Activated T-cell treated with anti-CD3 and anti-CD28 coated beads for 24 hours (primary cell): ENCODE measurements at regions not wholly inside any gene's neighbourhood (a gene's known extent, or its start where the extent isn't known, plus 50 kb on each side); places are given as distances from the start of the nearest gene placed in this dataset.
"Not testable (repeated sequence)": the region's sequence is repeated elsewhere in the genome, so short reads cannot be mapped to it uniquely, and the experiment has no call there.

Source experiments
- DNase-seq: peaks from one replicate; pipeline ENCODE4 v3.0.0-alpha.2; 2020; ENCODE audit warnings: low read depth

- DNase-seq, result no peak
Observed at GRCh38 chr13:88417801-88418200, 746.6 kb downstream of the SLITRK5 start.

DNA sequence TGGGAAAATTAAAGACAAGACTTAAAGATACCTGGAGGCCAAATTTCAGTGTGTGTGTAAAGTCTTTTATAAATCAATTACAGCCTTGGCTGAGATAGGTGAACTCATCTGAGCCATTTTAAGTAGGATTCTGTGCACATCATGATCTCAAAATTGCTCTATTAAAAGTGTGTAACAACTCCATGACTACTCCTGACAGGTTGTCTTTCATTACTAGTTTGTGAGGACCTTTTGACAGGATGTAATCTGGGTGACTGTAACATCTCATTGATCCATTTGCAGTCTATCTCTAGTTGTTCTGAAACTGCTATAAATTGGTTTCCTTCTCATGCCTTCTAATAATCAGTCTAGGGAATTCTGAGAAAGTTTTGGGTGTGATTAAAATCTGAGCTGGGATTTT is 753.3 kb downstream of the SLITRK5 start:
- DNase-seq, result no peak

DNA sequence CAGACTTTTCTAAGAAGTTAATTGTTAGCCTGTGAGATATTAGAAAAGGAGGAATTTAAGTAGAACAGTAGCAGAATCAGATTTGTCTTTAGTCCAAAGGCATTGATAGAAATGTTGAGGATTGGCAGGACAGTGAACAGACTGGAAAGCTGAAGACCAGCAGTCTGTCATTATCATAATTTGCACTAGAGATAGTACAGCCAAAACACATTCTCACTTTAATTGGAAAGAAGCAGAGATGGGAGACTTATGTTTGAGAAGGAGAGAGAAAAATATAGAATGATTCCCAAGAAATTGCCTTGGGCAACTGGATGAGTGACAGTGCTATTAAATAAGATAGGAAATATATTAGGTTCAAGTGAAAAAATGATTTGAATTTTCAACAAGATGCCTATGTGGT is 755.5 kb downstream of the SLITRK5 start:
- DNase-seq, result no peak

GRCh38 chr13:88429862-88430261 is 758.7 kb downstream of the SLITRK5 start:
- no peak for DNase-seq

DNA sequence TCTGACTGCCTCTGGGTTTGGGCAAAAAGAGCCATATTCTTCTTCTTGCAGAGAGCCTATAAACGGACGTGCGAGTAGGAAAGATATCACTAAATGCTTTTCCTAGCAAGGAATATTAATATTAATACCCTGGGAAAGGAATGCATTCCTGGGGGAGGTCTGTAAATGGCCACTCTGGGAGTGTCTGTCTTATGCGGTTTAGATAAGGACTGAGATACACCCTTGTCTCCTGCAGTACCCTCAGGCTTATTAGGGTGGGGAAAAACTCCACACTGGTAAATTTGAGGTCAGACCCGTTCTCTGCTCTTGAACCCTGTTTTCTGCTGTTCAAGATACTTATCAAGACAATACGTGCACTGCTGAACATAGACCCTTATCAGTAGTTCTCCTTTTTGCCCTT is 763.8 kb downstream of the SLITRK5 start:
- DNase-seq, result no peak

- DNase-seq, result no peak
Observed at GRCh38 chr13:88436974-88437373, 765.8 kb downstream of the SLITRK5 start.

- DNase-seq, result no peak
Observed at GRCh38 chr13:88450515-88450914, 779.3 kb downstream of the SLITRK5 start.

GRCh38 chr13:88456151-88456550 is 785.0 kb downstream of the SLITRK5 start:
- DNase-seq, result no peak

DNA sequence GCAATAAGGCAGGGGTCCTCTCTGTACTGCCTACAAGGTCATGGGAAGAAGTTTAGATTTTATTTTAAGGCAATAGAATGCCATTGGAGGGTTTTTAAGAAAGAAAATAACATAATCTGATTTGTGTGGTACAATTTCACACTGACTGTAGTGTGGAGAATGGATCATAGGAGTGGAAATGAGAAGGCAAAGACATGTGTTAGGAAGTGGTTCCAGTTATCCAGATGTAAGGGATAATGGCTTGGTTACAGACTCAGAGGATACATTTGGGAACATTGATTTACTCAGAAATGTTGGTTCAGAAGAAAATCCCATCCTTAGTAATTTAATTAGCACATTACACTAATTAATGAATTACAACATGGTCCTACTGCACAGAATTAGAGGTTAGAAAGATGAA is 788.2 kb downstream of the SLITRK5 start:
- DNase-seq, result no peak

DNA sequence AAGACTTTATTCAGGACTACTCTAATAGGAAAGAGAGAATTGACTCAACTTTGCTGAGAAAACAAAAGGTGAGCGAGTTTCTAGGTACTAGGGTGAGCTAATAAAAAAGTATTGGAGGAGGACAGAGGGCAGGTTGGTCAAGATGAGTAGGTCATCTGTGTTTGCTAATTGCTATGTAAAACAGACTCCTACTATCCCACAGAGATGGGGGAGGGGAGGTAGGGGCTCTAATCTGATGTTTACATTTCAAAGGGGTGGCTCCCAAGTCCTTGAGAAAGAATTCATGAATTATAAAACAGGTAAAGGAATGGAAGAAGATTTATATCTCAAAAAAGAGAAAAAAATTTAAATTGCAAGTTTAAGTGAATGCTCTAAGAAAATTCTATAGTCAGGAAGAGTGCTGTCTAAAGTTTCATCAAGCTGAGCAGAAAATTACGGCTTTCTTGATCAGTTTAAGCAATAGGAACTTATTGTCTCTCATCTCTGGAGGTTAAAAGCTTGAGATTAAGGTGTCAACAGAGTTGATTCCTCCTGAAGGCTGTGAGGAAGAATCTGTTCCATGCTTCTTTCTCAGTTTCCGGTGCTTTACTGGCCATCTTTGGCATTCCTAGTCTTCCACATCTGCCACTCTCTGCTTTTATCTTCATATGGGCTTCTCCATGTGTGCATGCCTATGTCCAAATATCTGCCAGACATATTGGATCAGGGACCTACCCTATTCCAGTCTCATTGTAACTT is 790.3 kb downstream of the SLITRK5 start:
- DNase-seq, result no peak

- DNase-seq, result no peak
Observed at GRCh38 chr13:88464851-88465250, 793.7 kb downstream of the SLITRK5 start.

- no peak for DNase-seq
Observed at GRCh38 chr13:88472316-88472715, 801.1 kb downstream of the SLITRK5 start.

- DNase-seq, result no peak
Observed at GRCh38 chr13:88483202-88483601, 812.0 kb downstream of the SLITRK5 start.

GRCh38 chr13:88507909-88508308 is 836.7 kb downstream of the SLITRK5 start:
- no peak for DNase-seq

DNA sequence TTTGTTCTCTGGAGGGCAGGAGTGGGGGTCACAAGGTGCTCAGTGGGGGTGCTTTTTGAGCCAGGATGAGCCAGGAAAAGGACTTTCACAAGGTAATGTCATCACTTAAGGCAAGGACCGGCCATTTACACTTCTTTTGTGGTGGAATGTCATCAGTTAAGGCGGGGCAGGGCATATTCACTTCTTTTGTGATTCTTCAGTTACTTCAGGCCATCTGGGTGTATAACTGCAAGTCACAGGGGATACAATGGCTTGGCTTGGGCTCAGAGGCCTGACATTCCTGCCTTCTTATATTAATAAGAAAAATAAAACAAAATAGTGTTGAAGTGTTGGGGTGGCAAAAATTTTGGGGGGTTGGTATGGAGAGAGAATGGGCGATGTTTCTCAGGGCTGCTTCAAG is 841.8 kb downstream of the SLITRK5 start:
- DNase-seq, result not testable (repeated sequence)

DNA sequence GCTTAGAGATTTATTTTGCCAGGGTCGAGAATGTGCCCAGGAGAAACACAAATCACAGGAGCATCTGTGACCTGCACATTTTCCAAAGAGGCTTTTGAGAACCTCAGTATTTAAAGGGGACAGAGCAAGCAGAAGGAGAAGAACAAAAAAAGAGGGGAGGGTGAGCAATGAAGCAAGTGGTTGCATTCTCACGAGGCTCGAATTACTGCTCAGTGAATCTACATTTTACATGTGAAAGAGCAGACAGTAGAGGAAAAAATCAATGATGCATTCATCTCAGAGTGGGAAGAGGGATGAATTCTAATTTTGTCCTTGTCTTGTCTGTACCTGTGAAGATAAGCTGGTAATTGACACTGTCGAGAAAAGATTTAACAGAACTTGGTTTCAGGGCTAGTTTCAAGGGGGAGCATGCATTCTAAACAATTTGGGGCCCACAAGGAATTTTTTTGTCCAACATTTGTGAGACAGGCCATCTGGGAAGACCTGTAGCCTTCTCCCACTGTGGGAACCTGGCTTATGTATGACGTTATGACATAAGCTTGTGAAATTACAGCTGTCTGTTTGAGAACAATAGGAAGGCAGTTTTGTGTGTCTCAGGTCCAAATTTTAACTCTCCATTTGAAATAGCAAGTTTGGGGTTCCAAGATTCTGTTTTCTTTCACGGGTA is 855.1 kb downstream of the SLITRK5 start:
- no peak for DNase-seq

DNA sequence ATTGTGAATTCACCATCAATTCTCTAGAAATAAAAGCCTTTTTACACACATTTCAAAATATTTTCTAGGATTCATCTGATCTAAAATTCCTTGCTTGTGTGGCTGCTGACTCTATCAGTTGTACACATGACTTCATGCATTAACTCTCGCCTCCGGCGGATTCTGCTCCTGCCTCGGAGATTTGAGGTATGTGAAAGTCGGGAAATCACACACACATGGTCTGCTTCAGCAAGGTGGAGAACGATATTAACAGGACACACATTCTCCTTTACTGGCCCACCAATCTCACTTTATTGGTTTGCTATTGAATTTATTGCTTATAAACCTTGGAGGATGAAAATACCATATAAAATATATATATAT is 855.7 kb downstream of the SLITRK5 start:
- no peak for DNase-seq

- DNase-seq, result no peak
Observed at GRCh38 chr13:88541994-88542393, 870.8 kb downstream of the SLITRK5 start.

DNA sequence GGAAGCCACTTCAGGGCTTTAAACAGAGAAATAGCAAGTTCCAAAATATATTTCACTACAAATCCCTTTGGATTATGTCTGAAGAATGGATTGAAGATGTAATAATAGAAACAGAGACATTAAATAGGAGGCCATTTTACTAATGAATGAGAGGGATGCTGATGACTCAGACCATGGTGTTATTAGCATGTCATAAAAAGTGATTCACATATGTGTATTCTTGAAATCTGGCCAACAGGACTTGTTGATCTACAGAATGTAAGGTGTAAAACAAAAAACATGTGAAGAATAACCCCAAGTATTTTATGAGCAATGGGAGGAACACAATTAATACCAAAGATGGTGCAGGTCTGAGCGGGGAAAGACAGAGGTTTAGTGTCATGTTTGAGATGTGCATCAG is 873.7 kb downstream of the SLITRK5 start:
- DNase-seq, result no peak

DNA sequence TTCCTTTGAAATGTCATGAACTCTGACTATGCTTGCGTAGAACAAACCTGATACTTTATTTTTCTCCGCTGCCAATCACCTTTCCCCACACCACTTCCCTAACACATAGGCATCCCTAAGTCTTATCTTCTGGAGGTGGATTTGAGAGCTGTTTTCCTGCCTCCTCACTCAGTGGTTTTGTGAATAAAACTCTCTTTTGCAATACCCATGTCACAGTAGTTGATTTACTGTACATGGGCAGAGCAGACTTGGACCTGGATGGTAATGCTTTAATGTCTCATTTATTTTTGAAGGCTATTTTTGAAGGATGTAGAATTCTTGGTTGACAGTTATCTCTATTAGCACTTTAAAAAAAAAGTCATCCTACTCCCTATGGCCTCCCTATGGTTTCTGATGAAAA is 881.8 kb downstream of the SLITRK5 start:
- DNase-seq, result no peak

GRCh38 chr13:88565566-88565965 is 894.4 kb downstream of the SLITRK5 start:
- no peak for DNase-seq

GRCh38 chr13:88585861-88586260 is 914.7 kb downstream of the SLITRK5 start:
- no peak for DNase-seq

- no peak for DNase-seq
Observed at GRCh38 chr13:88586263-88586662, 915.1 kb downstream of the SLITRK5 start.

DNA sequence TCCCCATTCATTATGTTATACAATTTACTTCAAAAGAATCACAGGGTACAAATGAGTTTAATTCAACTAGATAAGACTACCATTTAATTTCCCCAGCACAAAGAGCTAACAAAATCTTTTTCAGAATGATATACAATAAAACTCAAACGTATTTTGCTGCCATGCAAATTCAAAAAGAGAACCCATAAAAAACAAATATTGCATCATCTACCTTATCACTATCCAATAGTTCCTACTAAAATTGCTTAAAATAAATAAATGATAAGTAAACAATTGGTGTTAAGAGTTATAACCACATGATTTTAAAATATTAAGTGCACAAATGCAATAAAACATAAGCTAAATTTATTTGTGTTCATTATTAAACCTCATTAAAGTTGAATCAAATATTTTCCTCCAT is 919.4 kb downstream of the SLITRK5 start:
- no peak for DNase-seq
